ENCODE measurements at regions not wholly inside any gene's neighbourhood (a gene's known extent, or its start where the extent isn't known, plus 50 kb on each side); places are given as distances from the start of the nearest gene placed in this dataset.

DNA sequence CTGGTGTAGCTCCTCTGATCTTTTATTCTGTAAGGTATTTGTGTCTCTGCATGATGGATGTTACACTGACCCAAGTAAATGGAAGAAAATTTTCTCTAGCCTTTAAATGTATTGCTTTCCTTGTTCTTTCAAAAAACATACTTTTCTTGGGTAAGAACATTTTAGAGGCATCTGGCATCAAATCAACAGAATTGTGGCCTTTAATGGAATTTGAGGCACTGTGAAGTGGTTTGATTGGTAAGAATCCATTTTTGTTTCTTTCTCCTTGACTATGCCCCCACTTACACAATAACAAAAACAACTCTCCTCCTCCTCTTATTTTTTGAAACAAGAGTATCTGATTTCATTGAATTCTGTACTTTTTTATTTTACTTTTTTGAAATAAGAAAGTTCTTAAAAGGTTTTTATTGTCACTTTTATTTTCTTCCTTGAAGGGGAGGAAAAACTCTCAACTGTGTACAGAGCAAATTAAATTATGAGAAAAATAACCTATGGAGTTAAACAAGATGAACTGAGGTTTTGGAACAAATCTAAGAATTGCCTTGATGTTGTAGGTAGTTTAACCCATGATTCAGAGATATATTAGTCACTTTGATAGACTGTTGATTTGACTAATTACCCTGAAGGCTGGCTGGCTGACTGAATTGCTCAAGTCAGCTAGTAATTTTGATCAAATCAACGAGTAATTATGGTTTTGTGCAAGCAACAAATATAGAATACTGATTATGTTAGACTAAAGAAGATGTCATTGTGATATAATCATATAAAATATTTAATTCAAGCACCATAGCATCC lies 146.4 kb downstream of the FHIP1A start:
- no peak overlapping the region for H3K27ac Mint-ChIP-seq
- intact Hi-C loops (cut with micrococcal nuclease), result no loop called here
- DNase-seq (ENCODE audit: low spot score), result no peak
- H3K27me3 Mint-ChIP-seq (ENCODE audit: insufficient read depth), result peaks cover 20% of the 10 kb centered on the region
- no peaks in the 10 kb centered on the region for H3K4me1 Mint-ChIP-seq (ENCODE audit: low read depth)
- no peaks in the 10 kb centered on the region for H3K36me3 Mint-ChIP-seq (ENCODE audit: low read depth)
- peaks cover 3% of the 10 kb centered on the region for H3K9me3 Mint-ChIP-seq
- H3K4me3 Mint-ChIP-seq, result no peak overlapping the region

DNA sequence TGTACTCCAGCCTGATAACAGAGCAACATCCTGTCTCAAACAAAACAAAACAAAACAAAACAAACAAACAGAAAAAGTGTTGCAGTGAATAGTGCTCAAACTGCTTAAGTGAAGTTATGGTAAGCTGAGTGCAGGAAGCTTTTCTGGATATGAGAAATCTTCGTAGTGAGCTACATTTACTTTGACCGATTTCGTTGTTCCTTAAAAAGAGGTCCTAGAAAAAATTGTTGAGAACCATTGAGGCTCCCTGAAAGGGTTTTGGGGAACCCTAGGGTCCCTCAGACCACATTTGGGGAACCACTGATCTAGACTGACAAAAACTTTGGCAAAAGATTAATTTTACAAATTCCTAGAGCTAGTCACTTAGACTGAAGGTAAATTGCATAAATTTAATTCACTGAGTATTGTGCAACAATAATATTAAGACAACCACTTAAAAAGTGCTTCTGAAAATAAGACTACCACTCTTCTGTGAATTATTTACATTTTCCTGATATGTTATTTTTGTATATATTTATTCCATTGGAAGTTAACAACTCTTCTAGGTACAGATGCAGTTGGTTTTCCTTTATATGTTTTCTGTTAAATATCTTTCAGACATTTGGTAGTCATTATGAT lies 149.6 kb downstream of the FHIP1A start:
- peaks cover 21% of the 10 kb centered on the region for H3K27me3 Mint-ChIP-seq (ENCODE audit: insufficient read depth)

DNA sequence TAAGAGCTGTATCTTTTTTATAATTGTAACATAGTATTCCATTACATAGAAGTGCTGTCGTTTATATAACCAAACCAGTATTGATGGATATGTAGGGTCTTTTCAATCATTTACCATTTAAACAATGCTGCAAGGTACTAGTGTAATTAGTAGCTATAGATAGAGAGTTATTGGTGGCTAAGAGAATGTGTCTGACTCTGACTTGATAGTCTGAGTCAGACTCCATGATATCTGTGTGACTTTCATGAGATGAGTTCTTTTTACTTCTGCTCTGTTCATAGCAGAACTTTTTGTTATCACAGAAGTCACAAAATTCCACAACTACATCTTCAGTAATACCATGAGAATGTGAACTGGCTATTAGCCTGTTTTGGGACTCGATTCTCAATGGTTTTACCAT lies 150.6 kb downstream of the FHIP1A start:
- Mint-ChIP-seq H3K4me1 (ENCODE audit: low read depth) (no peaks in the 10 kb centered on the region), H3K27ac (no peak overlapping the region), H3K9me3 (no peaks in the 10 kb centered on the region), H3K4me3 (no peak overlapping the region), H3K27me3 (ENCODE audit: insufficient read depth) (peaks cover 17% of the 10 kb centered on the region), H3K36me3 (ENCODE audit: low read depth) (no peaks in the 10 kb centered on the region)
- DNase-seq (ENCODE audit: low spot score), result no peak
- intact Hi-C loops (cut with micrococcal nuclease), result no loop called here

More for the DNA sequence above, 149.6 kb downstream of the FHIP1A start:
- Mint-ChIP-seq H3K36me3 (ENCODE audit: low read depth) (no peaks in the 10 kb centered on the region), H3K4me3 (no peak overlapping the region), H3K4me1 (ENCODE audit: low read depth) (no peaks in the 10 kb centered on the region), H3K9me3 (no peaks in the 10 kb centered on the region), H3K27ac (no peak overlapping the region)
- intact Hi-C loops (cut with micrococcal nuclease), result no loop called here
- DNase-seq (ENCODE audit: low spot score), result no peak

DNA sequence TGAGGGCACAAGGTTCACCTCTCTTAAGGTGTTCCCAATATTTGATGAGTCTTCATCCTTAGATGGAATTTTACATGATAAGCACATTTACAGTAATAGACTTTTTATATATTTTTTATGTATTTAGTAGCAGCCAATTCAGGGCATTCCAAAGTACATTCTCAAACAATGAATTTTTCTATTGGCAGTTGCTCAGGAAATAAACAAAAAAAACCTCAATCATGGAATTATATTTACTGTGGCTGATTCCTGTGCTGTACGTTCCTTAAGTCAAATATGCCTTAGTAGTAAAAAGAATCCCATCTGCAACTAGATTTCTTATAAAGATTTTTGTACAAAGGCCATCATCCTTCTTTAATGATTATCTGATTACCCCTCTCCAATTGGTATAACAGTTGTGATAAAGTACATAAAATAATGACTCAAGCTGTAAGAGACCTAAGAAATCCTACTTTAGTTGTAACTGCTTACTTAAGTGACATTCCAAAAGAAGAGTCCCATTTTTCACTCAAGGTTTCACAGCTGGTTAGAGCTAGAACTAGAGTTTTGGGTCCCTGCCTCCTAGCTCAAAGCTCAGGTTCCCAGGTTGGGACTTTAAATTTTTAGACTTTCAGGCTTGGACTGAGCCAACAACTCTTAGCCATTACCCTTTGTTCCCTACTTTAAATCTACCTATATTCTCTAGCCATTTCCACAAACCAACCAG lies 152.7 kb downstream of the FHIP1A start:
- Mint-ChIP-seq H3K27ac (no peak overlapping the region), H3K4me3 (no peak overlapping the region), H3K4me1 (ENCODE audit: low read depth) (no peaks in the 10 kb centered on the region), H3K27me3 (ENCODE audit: insufficient read depth) (peaks cover 11% of the 10 kb centered on the region), H3K36me3 (ENCODE audit: low read depth) (no peaks in the 10 kb centered on the region), H3K9me3 (no peaks in the 10 kb centered on the region)
- intact Hi-C loops (cut with micrococcal nuclease), result no loop called here
- no peak for DNase-seq (ENCODE audit: low spot score)

DNA sequence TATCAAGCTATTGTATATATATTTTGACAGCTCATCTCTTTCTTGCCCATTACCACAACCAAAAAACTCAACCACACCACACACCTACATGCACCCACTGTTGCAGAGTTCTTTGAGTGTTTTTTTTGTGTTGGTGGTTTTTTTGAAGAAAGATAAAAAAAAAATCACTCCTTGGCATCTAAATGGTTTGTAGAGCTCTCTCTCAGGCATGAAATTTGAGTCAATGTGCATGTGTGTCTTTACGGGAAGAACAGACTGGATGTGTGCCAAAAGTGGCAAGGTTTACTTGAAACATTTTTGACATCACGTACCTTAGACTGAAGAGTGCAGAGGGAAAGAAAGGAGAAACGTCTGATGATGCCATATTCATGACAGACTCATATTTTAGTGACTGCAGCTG lies 154.2 kb downstream of the FHIP1A start:
- no peak for DNase-seq (ENCODE audit: low spot score)

DNA sequence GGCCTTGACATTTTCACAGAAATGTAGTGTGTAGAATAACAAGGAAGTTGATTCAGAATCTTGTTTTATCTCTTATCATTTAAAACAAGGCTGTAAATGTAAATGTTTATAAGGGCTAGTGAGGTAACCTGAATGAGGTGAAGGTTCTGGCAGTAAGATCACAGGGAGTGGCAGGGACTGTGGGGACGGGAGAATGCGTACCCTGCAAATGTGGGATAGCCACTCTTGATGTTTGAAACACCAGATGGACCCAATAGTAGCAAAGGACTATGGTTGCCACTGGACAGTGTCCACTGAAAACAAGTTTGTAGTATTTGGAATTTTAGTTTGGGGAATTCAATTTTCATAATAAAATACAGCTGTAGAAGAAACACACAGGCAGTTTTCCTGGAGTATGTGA lies 155.3 kb downstream of the FHIP1A start:
- H3K4me3 Mint-ChIP-seq, result no peak overlapping the region
- H3K36me3 Mint-ChIP-seq (ENCODE audit: low read depth), result no peaks in the 10 kb centered on the region
- peaks cover 9% of the 10 kb centered on the region for H3K27me3 Mint-ChIP-seq (ENCODE audit: insufficient read depth)
- DNase-seq (ENCODE audit: low spot score), result no peak
- no peaks in the 10 kb centered on the region for H3K9me3 Mint-ChIP-seq
- intact Hi-C loops (cut with micrococcal nuclease), result no loop called here
- no peaks in the 10 kb centered on the region for H3K4me1 Mint-ChIP-seq (ENCODE audit: low read depth)
- H3K27ac Mint-ChIP-seq, result no peak overlapping the region

More for the DNA sequence above, 154.2 kb downstream of the FHIP1A start:
- Mint-ChIP-seq H3K9me3 (no peaks in the 10 kb centered on the region), H3K27ac (no peak overlapping the region), H3K36me3 (ENCODE audit: low read depth) (no peaks in the 10 kb centered on the region), H3K4me1 (ENCODE audit: low read depth) (no peaks in the 10 kb centered on the region), H3K4me3 (no peak overlapping the region), H3K27me3 (ENCODE audit: insufficient read depth) (peaks cover 11% of the 10 kb centered on the region)
- intact Hi-C loops (cut with micrococcal nuclease), result no loop called here

DNA sequence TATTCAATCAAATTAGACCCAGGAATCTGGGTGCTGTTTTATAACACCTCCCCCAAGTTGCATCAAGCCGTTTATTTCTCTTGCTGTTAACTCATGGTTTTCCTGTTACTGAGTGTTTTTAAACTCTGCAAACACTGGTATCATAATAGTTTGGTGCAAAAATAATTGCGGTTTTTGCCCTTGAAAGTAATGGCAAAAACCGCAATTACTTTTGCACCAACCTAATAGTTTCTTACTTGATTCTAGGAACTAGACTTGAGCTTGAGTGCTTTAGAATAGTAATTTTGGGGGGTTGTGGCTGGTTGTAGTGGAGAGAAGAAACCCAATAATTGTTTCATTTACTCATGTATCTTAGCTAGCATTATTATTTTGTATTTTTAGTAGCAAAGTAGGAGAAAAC lies 156.6 kb downstream of the FHIP1A start:
- no peak overlapping the region for H3K4me3 Mint-ChIP-seq
- DNase-seq (ENCODE audit: low spot score), result no peak
- H3K9me3 Mint-ChIP-seq, result no peaks in the 10 kb centered on the region
- H3K27ac Mint-ChIP-seq, result no peak overlapping the region
- intact Hi-C loops (cut with micrococcal nuclease), result no loop called here
- H3K36me3 Mint-ChIP-seq (ENCODE audit: low read depth), result no peaks in the 10 kb centered on the region
- peaks cover 4% of the 10 kb centered on the region for H3K27me3 Mint-ChIP-seq (ENCODE audit: insufficient read depth)
- no peaks in the 10 kb centered on the region for H3K4me1 Mint-ChIP-seq (ENCODE audit: low read depth)

DNA sequence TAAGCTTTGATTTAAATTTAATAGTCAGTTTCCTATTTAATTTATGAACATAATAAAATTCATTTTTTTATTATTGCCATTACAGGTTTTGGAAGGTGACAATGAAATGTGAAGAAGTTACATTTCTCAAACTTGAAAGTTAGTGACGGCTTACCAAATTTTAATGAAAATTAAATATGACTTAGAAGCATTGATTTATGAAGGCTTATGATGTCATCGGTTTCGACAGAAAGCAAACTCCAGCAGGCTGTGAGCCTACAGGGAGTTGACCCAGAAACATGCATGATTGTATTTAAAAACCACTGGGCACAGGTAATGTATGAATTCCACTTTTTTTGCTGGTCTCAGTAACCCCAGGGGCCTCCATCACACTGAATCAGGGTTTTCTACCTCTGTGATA lies 157.1 kb downstream of the FHIP1A start:
- Mint-ChIP-seq H3K4me1 (ENCODE audit: low read depth) (no peaks in the 10 kb centered on the region), H3K9me3 (no peaks in the 10 kb centered on the region), H3K27me3 (ENCODE audit: insufficient read depth) (peaks cover 4% of the 10 kb centered on the region), H3K4me3 (no peak overlapping the region), H3K27ac (no peak overlapping the region), H3K36me3 (ENCODE audit: low read depth) (no peaks in the 10 kb centered on the region)
- no peak for DNase-seq (ENCODE audit: low spot score)
- intact Hi-C loops (cut with micrococcal nuclease), result no loop called here

DNA sequence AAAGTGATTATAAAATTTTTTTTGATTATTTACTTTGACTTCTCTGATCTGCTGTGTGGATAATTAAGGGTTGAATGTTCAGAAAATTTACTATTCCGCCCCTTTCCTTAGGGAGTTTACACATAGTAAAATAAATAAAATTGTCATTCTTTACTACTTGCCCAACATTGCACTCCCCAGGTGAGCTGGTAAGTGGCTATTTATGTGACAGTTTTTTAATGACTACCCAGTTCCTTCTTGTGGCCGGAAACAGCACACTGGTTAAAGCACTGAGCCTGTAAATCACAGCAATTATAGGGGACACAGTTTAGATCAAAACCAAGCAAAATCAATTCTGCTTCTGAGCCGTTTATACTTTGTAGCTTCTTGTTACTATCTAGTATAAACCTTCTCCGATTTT lies 158.1 kb downstream of the FHIP1A start:
- Mint-ChIP-seq H3K27me3 (ENCODE audit: insufficient read depth) (peaks cover 4% of the 10 kb centered on the region), H3K9me3 (no peaks in the 10 kb centered on the region), H3K36me3 (ENCODE audit: low read depth) (no peaks in the 10 kb centered on the region), H3K4me3 (no peak overlapping the region), H3K27ac (no peak overlapping the region), H3K4me1 (ENCODE audit: low read depth) (no peaks in the 10 kb centered on the region)
- DNase-seq (ENCODE audit: low spot score), result no peak
- intact Hi-C loops (cut with micrococcal nuclease), result no loop called here

DNA sequence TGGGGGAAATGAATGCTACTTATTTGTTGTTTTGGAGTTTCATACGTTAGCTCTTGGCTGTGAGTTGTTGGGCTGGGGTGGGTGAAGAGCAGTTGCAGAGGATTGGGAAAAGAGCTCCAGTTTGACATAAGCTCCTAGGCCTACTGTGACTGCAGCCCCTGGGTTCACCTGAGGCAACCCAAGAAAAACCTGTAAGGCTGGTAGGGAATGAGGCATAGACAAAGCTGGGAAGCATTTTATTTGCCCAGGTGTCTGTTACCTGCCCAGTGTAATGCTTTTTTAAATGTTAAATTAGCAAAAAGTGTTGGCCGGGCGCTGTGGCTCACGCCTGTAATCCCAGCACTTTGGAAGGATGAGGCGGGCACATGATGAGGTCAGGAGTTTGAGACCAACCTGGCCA lies 160.0 kb downstream of the FHIP1A start:
- Mint-ChIP-seq H3K4me1 (ENCODE audit: low read depth) (no peaks in the 10 kb centered on the region), H3K27me3 (ENCODE audit: insufficient read depth) (peaks cover 4% of the 10 kb centered on the region), H3K9me3 (no peaks in the 10 kb centered on the region), H3K36me3 (ENCODE audit: low read depth) (no peaks in the 10 kb centered on the region), H3K27ac (no peak overlapping the region), H3K4me3 (no peak overlapping the region)
- no peak for DNase-seq (ENCODE audit: low spot score)
- intact Hi-C loops (cut with micrococcal nuclease), result no loop called here

DNA sequence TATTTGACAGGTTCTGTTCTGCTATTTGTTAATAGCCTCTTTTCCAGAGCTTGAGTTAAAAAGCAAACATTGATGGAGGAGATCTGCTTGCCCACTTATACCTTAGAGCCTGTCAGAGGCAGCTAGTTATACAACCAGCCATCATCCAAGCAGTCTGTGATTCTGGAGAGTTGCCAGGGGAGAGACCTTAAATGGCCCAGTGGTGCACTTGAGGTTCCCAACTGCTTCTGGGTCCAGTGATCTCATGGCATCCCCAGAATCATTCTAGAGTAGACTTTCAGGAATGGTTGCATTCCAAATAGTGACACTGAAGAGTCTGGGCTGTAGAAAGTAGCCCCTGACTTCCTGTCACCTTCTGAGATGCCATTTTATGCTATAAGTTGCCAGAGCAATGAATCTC lies 160.7 kb downstream of the FHIP1A start:
- intact Hi-C loops (cut with micrococcal nuclease), result no loop called here
- H3K9me3 Mint-ChIP-seq, result no peaks in the 10 kb centered on the region
- H3K4me1 Mint-ChIP-seq (ENCODE audit: low read depth), result no peaks in the 10 kb centered on the region
- no peaks in the 10 kb centered on the region for H3K36me3 Mint-ChIP-seq (ENCODE audit: low read depth)
- H3K27me3 Mint-ChIP-seq (ENCODE audit: insufficient read depth), result peaks cover 4% of the 10 kb centered on the region
- H3K4me3 Mint-ChIP-seq, result no peak overlapping the region
- no peak for DNase-seq (ENCODE audit: low spot score)
- H3K27ac Mint-ChIP-seq, result no peak overlapping the region

DNA sequence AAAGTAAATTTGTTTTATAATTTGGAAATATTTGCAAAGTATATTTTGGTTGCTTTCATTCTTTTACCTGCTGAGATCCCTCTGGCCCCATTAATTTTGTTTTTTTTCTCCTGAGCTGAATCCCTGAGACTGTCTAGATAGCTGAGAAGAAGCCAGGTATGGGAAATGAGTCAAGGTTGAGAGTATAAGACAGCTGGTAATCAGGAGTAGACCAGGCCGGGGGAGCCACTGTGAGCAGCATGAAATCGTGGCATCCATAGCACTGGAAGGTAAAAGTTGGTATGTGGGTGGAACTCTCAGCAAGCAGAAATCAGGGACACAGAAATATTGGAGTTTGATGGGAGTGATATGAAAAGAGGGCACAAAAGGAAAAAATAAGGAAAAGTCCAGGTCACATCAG lies 164.5 kb downstream of the FHIP1A start:
- DNase-seq (ENCODE audit: low spot score), result no peak
- H3K27ac Mint-ChIP-seq, result no peak overlapping the region
- no peaks in the 10 kb centered on the region for H3K36me3 Mint-ChIP-seq (ENCODE audit: low read depth)
- no peaks in the 10 kb centered on the region for H3K9me3 Mint-ChIP-seq
- intact Hi-C loops (cut with micrococcal nuclease), result no loop called here
- no peaks in the 10 kb centered on the region for H3K4me1 Mint-ChIP-seq (ENCODE audit: low read depth)
- no peak overlapping the region for H3K4me3 Mint-ChIP-seq
- H3K27me3 Mint-ChIP-seq (ENCODE audit: insufficient read depth), result peaks cover 2% of the 10 kb centered on the region

DNA sequence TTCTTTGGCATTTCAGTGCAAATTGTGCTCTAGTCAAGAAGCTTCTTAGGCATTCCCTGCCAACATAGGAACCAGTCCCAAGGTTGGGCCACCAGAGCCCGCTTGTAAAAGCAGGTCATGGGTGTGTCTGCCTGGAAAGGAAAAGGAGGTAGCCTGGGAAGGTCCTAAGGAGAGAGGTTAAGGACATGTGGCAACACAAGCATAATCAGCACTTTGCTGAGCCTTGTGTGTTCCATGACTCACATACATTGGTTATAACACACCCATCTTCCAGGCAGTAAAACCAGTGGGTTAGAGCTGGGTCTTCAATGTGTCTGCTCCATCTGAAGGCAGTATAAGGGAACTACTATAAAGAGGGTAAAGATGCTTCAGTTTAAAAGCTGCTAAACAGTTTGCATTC lies 165.0 kb downstream of the FHIP1A start:
- Mint-ChIP-seq H3K36me3 (ENCODE audit: low read depth) (no peaks in the 10 kb centered on the region), H3K9me3 (no peaks in the 10 kb centered on the region), H3K4me1 (ENCODE audit: low read depth) (no peaks in the 10 kb centered on the region), H3K4me3 (no peak overlapping the region), H3K27me3 (ENCODE audit: insufficient read depth) (peaks cover 2% of the 10 kb centered on the region), H3K27ac (no peak overlapping the region)
- intact Hi-C loops (cut with micrococcal nuclease), result no loop called here
- DNase-seq (ENCODE audit: low spot score), result no peak
